H9 (cell line): ENCODE measurements at regions not wholly inside any gene's neighbourhood (a gene's known extent, or its start where the extent isn't known, plus 50 kb on each side); places are given as distances from the start of the nearest gene placed in this dataset.
A peak's percentile ranks its signal among the peaks of the same experiment; 100 is the strongest.

Source experiments
- DNase-seq: peaks from one replicate; pipeline ENCODE4 v3.0.0-alpha.2; 2017
- H2AFZ ChIP-seq: one replicate; pipeline ENCODE4 v1.6.1; 2013; ENCODE audit warnings: mild to moderate bottlenecking, low read length, control low read depth, moderate library complexity
- H2AK5ac ChIP-seq: 2 replicates; pipeline ENCODE4 v1.6.1; 2013; ENCODE audit warnings: low read length, control low read depth, mixed read lengths; ENCODE audit not compliant: insufficient read length
- H2BK120ac ChIP-seq: one replicate; pipeline ENCODE4 v1.6.1; 2013; ENCODE audit warnings: low read depth, mild to moderate bottlenecking, low read length, control low read depth, inconsistent platforms; ENCODE audit not compliant: poor library complexity, severe bottlenecking
- H2BK12ac ChIP-seq: 2 replicates; pipeline ENCODE4 v1.6.1; 2013; ENCODE audit warnings: low read length, control low read depth, mixed read lengths, low read depth; ENCODE audit not compliant: insufficient read length
- H2BK15ac ChIP-seq: 2 replicates; pipeline ENCODE4 v1.6.1; 2013; ENCODE audit warnings: low read depth, low read length, control low read depth
- H2BK20ac ChIP-seq: one replicate; pipeline ENCODE4 v1.6.1; 2013; ENCODE audit warnings: low read depth, mild to moderate bottlenecking, low read length, control low read depth, inconsistent platforms; ENCODE audit not compliant: poor library complexity, severe bottlenecking
- H2BK5ac ChIP-seq: 2 replicates; pipeline ENCODE4 v1.6.1; 2013; ENCODE audit warnings: low read length, control low read depth, mixed read lengths; ENCODE audit not compliant: insufficient read length
- H3K14ac ChIP-seq: 2 replicates; pipeline ENCODE4 v1.6.1; 2013; ENCODE audit warnings: low read length, control low read depth; ENCODE audit not compliant: insufficient read depth
- H3K18ac ChIP-seq: 2 replicates; pipeline ENCODE4 v1.6.1; 2013; ENCODE audit warnings: low read depth, mild to moderate bottlenecking, mixed read lengths, low read length, control low read depth; ENCODE audit not compliant: insufficient read length
- H3K23ac ChIP-seq: 2 replicates; pipeline ENCODE4 v1.6.1; 2013; ENCODE audit warnings: low read length, control low read depth, mixed read lengths, low read depth; ENCODE audit not compliant: insufficient read length
- H3K23me2 ChIP-seq: 2 replicates; pipeline ENCODE4 v1.6.1; 2013; ENCODE audit warnings: low read depth, mild to moderate bottlenecking, mixed read lengths, low read length, control low read depth; ENCODE audit not compliant: insufficient read length, poor library complexity, severe bottlenecking
- H3K27ac ChIP-seq: 2 replicates; pipeline ENCODE4 v1.5.1; 2013; ENCODE audit warnings: low read length, control low read depth, mixed read lengths, low read depth; ENCODE audit not compliant: insufficient read length
- H3K27me3 ChIP-seq: 2 replicates; pipeline ENCODE4 v1.6.1; 2013; ENCODE audit warnings: low read length, control low read depth, inconsistent platforms; ENCODE audit not compliant: insufficient read depth
- H3K4ac ChIP-seq: 2 replicates; pipeline ENCODE4 v1.6.1; 2013; ENCODE audit warnings: low read depth, mild to moderate bottlenecking, control low read depth, inconsistent platforms, low read length, moderate library complexity
- H3K4me1 ChIP-seq: 2 replicates; pipeline ENCODE4 v1.6.1; 2013; ENCODE audit warnings: low read length, control low read depth, inconsistent platforms; ENCODE audit not compliant: insufficient read depth
- H3K4me2 ChIP-seq: 2 replicates; pipeline ENCODE4 v1.6.1; 2013; ENCODE audit warnings: low read length, control low read depth, mixed read lengths; ENCODE audit not compliant: insufficient read length, insufficient read depth
- H3K56ac ChIP-seq: 2 replicates; pipeline ENCODE4 v1.6.1; 2013; ENCODE audit warnings: low read depth, mild to moderate bottlenecking, mixed read lengths, low read length, control low read depth; ENCODE audit not compliant: insufficient read length
- H3K79me1 ChIP-seq: 2 replicates; pipeline ENCODE4 v1.6.1; 2013; ENCODE audit warnings: low read depth, mild to moderate bottlenecking, moderate library complexity, low read length, control low read depth, inconsistent platforms; ENCODE audit not compliant: insufficient read depth, poor library complexity, severe bottlenecking
- H3K79me2 ChIP-seq: 2 replicates; pipeline ENCODE4 v1.6.1; 2013; ENCODE audit warnings: low read length, control low read depth, inconsistent platforms; ENCODE audit not compliant: insufficient read depth
- H3K9ac ChIP-seq: 2 replicates; pipeline ENCODE4 v1.6.1; 2013; ENCODE audit warnings: low read length, control low read depth, mixed read lengths; ENCODE audit not compliant: insufficient read length; ENCODE audit errors: extremely low read depth
- H3K9me3 ChIP-seq: one replicate; pipeline ENCODE4 v1.6.1; 2013; ENCODE audit warnings: low read depth, low read length, inconsistent platforms; ENCODE audit not compliant: control insufficient read depth
- H3T11ph ChIP-seq: one replicate; pipeline ENCODE4 v1.6.1; 2013; ENCODE audit warnings: mild to moderate bottlenecking, low read length, control low read depth, inconsistent platforms
- H4K20me1 ChIP-seq: one replicate; pipeline ENCODE4 v1.6.1; 2013; ENCODE audit not compliant: control insufficient read depth, insufficient read length, insufficient read depth
- H4K5ac ChIP-seq: 2 replicates; pipeline ENCODE4 v1.6.1; 2013; ENCODE audit warnings: low read depth, mild to moderate bottlenecking, mixed read lengths, low read length, control low read depth; ENCODE audit not compliant: insufficient read length
- H4K8ac ChIP-seq: replicated peaks from 2 replicates; pipeline ENCODE4 v1.6.1; 2013; ENCODE audit warnings: low read length, control low read depth, mixed read lengths, low read depth; ENCODE audit not compliant: insufficient read length
- H4K91ac ChIP-seq: 2 replicates; pipeline ENCODE4 v1.6.1; 2013; ENCODE audit warnings: low read depth, mild to moderate bottlenecking, moderate library complexity, mixed read lengths, low read length, control low read depth; ENCODE audit not compliant: insufficient read length
- H3K27ac Mint-ChIP-seq, 3 experiments: 2 replicates in 2 of 3; 3 replicates in 1 of 3; pipeline ENCODE4 v1.8.0; 2020 to 2021; ENCODE audit warnings: mixed read lengths in 3 of 3, mild to moderate bottlenecking in 1 of 3, moderate library complexity in 1 of 3
- H3K27me3 Mint-ChIP-seq: 2 replicates; pipeline ENCODE4 v1.8.0; 2021; ENCODE audit warnings: low read depth, mild to moderate bottlenecking, moderate library complexity, mixed read lengths
- H3K36me3 Mint-ChIP-seq, 3 experiments: 2 replicates in 2 of 3; 3 replicates in 1 of 3; pipeline ENCODE4 v1.8.0; 2020 to 2021; ENCODE audit warnings: low read depth in 3 of 3, mixed read lengths in 3 of 3; ENCODE audit not compliant: insufficient read depth in 1 of 3
- H3K4me1 Mint-ChIP-seq, 2 experiments: 2 replicates each; pipeline ENCODE4 v1.8.0; 2020; ENCODE audit warnings: mixed read lengths in 2 of 2
- H3K4me3 Mint-ChIP-seq, 2 experiments: 2 replicates in 1 of 2; 3 replicates in 1 of 2; pipeline ENCODE4 v1.8.0; 2020 to 2021; ENCODE audit warnings: mild to moderate bottlenecking in 2 of 2, mixed read lengths in 2 of 2, moderate library complexity in 1 of 2
- H3K9me3 Mint-ChIP-seq, 2 experiments: 2 replicates in 1 of 2; 3 replicates in 1 of 2; pipeline ENCODE4 v1.8.0; 2020; ENCODE audit warnings: mild to moderate bottlenecking in 2 of 2, mixed read lengths in 2 of 2, moderate library complexity in 1 of 2
- WGBS: extraction: QIAGEN DNeasy Blood & Tissue Kit; methylation state at CpG from one replicate; pipeline ENCODE4 v1.1.7; 2013; ENCODE audit warnings: missing lambda C conversion rate, low lambda C conversion rate, mixed read lengths; ENCODE audit not compliant: insufficient read length; ENCODE audit errors: extremely low coverage; 5-methylcytosine and 5-hydroxymethylcytosine counted together
- TF ChIP-seq, protein P1 (sequence below): fragments of 200-600 bp; sonication (generic); conservative IDR thresholded peaks from 3 replicates; pipeline ENCODE4 v1.8.0; 2021; ENCODE audit warnings: antibody characterized with exemption, mild to moderate bottlenecking

DNA sequence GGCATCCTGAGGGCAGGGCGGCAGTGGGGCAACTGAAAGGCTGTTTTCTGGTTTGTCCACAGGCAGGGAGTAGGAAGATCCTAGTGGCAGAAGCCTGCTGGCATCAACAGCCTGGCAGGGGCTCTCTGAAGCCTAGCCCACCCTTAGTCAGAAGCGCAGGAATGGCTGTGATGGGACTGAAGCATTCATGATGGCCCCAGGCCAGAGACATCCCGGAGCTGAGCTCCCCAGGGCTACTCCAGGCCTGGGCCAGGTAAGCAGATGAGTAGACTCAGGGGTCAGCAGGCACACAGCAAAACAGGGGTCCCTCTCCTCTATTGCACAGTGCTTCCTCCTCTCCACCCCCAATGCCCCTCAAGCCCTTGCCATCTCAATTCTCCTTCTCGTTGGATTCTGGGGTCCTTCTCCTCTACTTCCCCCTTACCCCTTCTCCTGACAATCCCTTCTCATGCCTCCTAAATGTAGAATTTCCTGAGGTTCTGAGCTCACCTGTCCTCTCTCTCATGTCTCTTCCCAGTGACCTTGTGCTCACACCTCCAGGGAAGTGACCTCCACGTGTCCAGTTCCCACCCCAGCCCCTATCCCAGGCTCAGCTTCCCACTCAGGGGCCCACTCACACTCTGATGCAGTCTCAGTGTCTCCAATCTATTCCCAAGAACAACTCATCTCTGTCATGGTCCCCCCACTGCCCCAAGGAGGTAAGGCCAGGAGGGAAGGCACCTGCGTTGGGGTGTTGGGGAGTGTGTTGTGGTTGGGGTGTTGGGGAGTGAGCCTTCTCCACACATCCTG, 158.7 kb upstream of the ZNF507 start:
- Histone ChIP-seq H3K4me2 (no peak overlapping the region), H3K14ac (no peak overlapping the region), H3K18ac (no peak overlapping the region), H3K4me1 (no peaks in the 10 kb centered on the region), H3K23ac (no peak overlapping the region), H3K9ac (no peak overlapping the region), H3K4ac (no peak overlapping the region), H3K9me3 (no peaks in the 10 kb centered on the region), H2BK20ac (no peak overlapping the region), H2BK15ac (no peak overlapping the region), H2AK5ac (no peak overlapping the region), H2BK120ac (no peak overlapping the region), H2BK12ac (no peak overlapping the region), H3K79me1 (no peaks in the 10 kb centered on the region), H3K27ac (no peak overlapping the region), H3K56ac (no peak overlapping the region), H2AFZ (no peak overlapping the region), H3K79me2 (no peaks in the 10 kb centered on the region), H4K5ac (no peak overlapping the region), H3T11ph (no peak overlapping the region), H3K27me3 (no peaks in the 10 kb centered on the region), H4K91ac (no peak overlapping the region), H4K20me1 (no peaks in the 10 kb centered on the region), H4K8ac (no peak overlapping the region), H2BK5ac (no peak overlapping the region), H3K23me2 (no peaks in the 10 kb centered on the region)
- Mint-ChIP-seq H3K27me3 (peaks cover 20% of the 10 kb centered on the region), H3K9me3 (no peaks in the 10 kb centered on the region; a peak in 1 of 5 replicates), H3K4me3 (no peak overlapping the region), H3K4me1 (no peaks in the 10 kb centered on the region), H3K27ac (peak overlapping the region in 1 of 3 experiments; percentile 20; a peak in 2 of 7 replicates), H3K36me3 (peaks cover 0 to 2% (median 0%) of the 10 kb centered on the region in 3 experiments; a peak in 1 of 7 replicates)
- WGBS, result no CpG with 5 or more reads among the region's 6 CpGs
- DNase-seq, result no peak
- TF ChIP-seq, protein P1, sequence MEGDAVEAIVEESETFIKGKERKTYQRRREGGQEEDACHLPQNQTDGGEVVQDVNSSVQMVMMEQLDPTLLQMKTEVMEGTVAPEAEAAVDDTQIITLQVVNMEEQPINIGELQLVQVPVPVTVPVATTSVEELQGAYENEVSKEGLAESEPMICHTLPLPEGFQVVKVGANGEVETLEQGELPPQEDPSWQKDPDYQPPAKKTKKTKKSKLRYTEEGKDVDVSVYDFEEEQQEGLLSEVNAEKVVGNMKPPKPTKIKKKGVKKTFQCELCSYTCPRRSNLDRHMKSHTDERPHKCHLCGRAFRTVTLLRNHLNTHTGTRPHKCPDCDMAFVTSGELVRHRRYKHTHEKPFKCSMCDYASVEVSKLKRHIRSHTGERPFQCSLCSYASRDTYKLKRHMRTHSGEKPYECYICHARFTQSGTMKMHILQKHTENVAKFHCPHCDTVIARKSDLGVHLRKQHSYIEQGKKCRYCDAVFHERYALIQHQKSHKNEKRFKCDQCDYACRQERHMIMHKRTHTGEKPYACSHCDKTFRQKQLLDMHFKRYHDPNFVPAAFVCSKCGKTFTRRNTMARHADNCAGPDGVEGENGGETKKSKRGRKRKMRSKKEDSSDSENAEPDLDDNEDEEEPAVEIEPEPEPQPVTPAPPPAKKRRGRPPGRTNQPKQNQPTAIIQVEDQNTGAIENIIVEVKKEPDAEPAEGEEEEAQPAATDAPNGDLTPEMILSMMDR, result no peak
